ENCODE measurements at regions not wholly inside any gene's neighbourhood (a gene's known extent, or its start where the extent isn't known, plus 50 kb on each side); places are given as distances from the start of the nearest gene placed in this dataset.

DNA sequence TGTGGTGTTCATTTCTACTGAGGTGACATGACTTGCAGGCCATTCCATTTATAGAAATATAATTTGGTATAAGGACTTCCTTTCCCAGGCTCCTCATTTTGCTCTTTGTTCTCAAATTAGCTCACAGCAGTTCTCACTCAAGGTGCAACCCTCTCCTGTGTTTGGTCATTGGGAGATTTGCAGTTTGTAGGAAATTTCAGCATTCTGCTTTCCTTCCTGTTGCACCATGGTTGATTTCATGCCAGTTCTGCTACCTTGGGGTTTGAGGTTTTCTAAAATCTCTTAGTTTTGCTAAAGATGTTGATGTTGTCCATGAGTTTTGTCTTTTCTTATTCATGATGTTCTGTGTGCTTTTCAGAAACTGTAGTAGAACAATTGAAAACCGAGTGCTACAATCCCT lies 65.7 kb upstream of the PROK2 start:
- DNase-seq (ENCODE audit: low spot score): no peak
- intact Hi-C loops (cut with DNase I): no loop called here

DNA sequence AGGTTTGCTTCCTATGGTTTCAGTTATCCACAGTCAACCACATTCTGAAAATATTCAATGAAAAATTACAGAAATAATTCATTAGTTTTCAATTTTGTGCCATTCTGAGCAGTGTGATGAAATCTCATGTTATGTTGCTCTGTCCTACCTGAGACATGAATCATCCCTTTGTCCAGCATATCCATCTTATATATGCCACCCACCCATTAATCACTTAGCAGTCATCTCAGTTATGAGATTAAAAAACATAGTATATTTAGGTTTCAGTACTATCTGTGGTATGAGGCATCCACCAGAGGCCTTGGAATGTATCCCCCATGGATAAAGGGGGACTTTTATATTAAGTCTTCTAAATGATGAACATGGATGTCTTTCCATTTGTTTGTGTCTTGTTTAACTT lies 64.7 kb upstream of the PROK2 start:
- intact Hi-C loops (cut with DNase I): no loop called here
- no peak for DNase-seq (ENCODE audit: low spot score)

DNA sequence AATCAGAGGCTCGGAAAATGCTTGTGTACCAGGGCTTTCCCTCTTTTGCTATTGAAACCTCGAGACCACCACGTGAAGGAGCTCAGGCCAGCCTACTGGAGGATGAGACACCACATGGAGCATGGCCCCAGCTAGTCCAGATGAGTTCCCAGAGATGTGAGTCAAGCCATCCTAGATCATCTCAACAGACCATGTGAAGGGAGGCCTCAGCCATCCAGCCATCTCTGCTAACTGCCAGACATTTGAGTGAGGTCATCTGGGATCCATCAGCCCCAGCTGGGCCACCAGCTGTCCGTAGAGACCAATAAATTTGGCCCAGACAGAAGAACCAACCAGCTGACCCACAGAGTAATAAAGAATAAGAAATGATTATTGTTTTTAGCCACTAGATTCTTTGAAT lies 62.8 kb upstream of the PROK2 start:
- DNase-seq (ENCODE audit: low spot score): no peak
- intact Hi-C loops (cut with DNase I): no loop called here

DNA sequence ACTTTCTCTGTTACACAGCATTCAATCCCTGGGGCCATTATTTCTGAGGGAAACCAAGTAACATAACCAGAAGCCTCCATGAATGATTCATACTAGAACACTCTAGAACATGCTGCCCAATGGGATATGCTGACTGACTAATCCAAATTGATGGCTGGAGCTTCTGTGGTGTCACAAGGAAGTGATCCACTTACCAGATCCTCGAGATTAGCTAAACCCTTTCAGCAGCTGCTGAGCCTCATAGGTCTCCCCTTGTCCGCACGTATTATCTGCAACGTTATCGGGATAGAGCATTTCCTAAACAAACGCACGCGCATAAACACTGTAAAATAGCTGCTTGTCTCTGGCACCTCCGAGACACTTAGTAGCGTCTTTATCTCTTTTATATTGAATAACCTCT lies 61.2 kb upstream of the PROK2 start:
- intact Hi-C loops (cut with DNase I): no loop called here
- no peak for DNase-seq (ENCODE audit: low spot score)

DNA sequence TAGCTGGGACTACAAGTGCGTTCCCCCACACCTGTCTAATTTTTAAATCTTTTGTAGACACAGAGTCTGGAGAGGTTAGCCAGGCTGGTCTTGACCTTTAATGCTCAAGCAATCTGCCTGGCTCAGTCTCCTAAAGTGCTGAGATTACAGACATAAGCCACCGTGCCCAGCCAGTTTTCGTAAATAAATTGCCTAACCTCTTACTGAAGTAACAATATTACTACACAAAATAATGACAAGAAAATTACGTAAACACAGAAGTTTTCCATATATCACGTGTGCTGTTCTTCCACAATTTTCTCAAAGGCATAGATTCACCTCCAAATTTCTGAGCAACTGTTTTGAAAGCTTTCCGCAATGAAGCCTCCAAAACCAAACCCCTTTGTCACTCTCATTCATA lies 58.1 kb upstream of the PROK2 start:
- DNase-seq (ENCODE audit: low spot score): no peak
- intact Hi-C loops (cut with DNase I): no loop called here

DNA sequence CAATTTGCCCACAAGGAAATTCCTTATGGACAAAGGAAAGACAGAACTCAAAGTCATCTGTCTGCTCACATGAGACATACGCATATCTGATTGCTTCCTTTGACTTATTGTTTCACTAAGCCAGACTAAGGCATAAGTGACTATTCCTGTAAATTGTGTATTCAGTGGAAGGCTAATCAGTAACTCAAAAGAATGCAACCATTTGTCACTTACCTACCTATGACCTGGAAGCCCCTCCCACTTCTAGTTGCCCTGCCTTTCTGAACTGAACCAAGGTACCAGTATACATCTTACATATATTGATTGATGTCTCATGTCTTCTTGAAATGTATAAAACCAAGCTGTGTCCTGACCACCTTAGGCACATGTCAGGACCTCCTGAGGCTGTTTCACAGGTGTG lies 53.5 kb upstream of the PROK2 start:
- intact Hi-C loops (cut with DNase I): no loop called here
- no peak for DNase-seq (ENCODE audit: low spot score)

Measured in cardiac septum (tissue), 1 donor.